Pancreas (tissue), 10 donors: ENCODE measurements at regions not wholly inside any gene's neighbourhood (a gene's known extent, or its start where the extent isn't known, plus 50 kb on each side); places are given as distances from the start of the nearest gene placed in this dataset.

Experiments
- ATAC-seq, 4 donors: fragments of 200-7000 bp; cut with Tn5 transposase; one replicate each; pipeline versions ENCODE4 v1.8.0 to v1.9.1; 2020; ENCODE audit warnings: mild to moderate bottlenecking in 4 of 4, moderate library complexity in 4 of 4
- DNase-seq, 6 donors: peaks; one replicate each; pipeline ENCODE4 v3.0.0-alpha.2; 2020
- FAIRE-seq: peaks from 2 replicates; lab custom pipeline; 2012; peaks lifted over from hg19 to GRCh38; lab: Jason Lieb, UNC
- H3K27ac ChIP-seq, 4 donors: fragments of 200-600 bp; sonication (generic); 1 replicate in 3 of 4; 2 replicates in 1 of 4; pipeline versions ENCODE4 v1.5.0 to v1.8.0; 2020
- H3K27me3 ChIP-seq, 4 donors: fragments of 200-600 bp; one replicate each; pipeline ENCODE4 v1.8.0; 2021
- H3K36me3 ChIP-seq, 3 donors: fragments of 200-600 bp; sonication (generic) in 1 of 3; one replicate each; pipeline versions ENCODE4 v1.5.0 to v1.8.0; 2020 to 2021
- H3K4me1 ChIP-seq, 3 donors: fragments of 200-600 bp; one replicate each; pipeline ENCODE4 v1.8.0; 2021
- H3K4me3 ChIP-seq, 4 donors: fragments of 200-600 bp; sonication (generic) in 2 of 4; one replicate each; pipeline versions ENCODE4 v1.5.0 to v1.8.0; 2020 to 2021
- H3K9me3 ChIP-seq, 4 donors: fragments of 200-600 bp; one replicate each; pipeline ENCODE4 v1.8.0; 2021
- WGBS, 2 donors: extraction: QIAGEN DNeasy Blood & Tissue Kit; methylation state at CpG; one replicate each; pipeline ENCODE4 v1.1.7; 2013; 5-methylcytosine and 5-hydroxymethylcytosine counted together
- intact Hi-C, 3 donors: fragments of 100-400 bp; cut with DNase I; formaldehyde crosslinking; loops; one replicate each; pipeline versions ENCODE4 v1.11.1 to v1.14.2; 2022
- TF ChIP-seq, protein P1 (sequence below), 4 donors: fragments of 200-600 bp; sonication (generic) in 3 of 4; IDR thresholded peaks; one replicate each; pipeline versions ENCODE4 v1.5.0 to v1.8.0; 2021; ENCODE audit warnings: antibody characterized with exemption in 4 of 4
- donor health status: healthy with polysubstance abuse.
- donor health status: DM: no; HTN: no; CAD: no; lungs with moderate emphysema.
- donor health status: DM: no; HTN: no; CAD: no.
- donor health status: control.
- donor health status: control.
- donor health status: Bipolar disorder and iron deficiency.
- donor health status: DM: yes; HTN: yes; CAD: no.
- donor health status: DM: no; HTN: no; CAD: no.
- donor health status: DM: no; HTN: no; CAD: no.
- donor health status: DM: yes; HTN: yes; CAD: no.

- Histone ChIP-seq H3K27ac (no peak overlapping the region), H3K4me1 (no peaks in the 10 kb centered on the region), H3K4me3 (no peak overlapping the region), H3K9me3 (no peaks in the 10 kb centered on the region), H3K27me3 (no peaks in the 10 kb centered on the region), H3K36me3 (no peaks in the 10 kb centered on the region)
- TF ChIP-seq, protein P1, sequence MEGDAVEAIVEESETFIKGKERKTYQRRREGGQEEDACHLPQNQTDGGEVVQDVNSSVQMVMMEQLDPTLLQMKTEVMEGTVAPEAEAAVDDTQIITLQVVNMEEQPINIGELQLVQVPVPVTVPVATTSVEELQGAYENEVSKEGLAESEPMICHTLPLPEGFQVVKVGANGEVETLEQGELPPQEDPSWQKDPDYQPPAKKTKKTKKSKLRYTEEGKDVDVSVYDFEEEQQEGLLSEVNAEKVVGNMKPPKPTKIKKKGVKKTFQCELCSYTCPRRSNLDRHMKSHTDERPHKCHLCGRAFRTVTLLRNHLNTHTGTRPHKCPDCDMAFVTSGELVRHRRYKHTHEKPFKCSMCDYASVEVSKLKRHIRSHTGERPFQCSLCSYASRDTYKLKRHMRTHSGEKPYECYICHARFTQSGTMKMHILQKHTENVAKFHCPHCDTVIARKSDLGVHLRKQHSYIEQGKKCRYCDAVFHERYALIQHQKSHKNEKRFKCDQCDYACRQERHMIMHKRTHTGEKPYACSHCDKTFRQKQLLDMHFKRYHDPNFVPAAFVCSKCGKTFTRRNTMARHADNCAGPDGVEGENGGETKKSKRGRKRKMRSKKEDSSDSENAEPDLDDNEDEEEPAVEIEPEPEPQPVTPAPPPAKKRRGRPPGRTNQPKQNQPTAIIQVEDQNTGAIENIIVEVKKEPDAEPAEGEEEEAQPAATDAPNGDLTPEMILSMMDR (IDR thresholded peaks at IDR 0.05): no peak
- WGBS, 2 donors: 61 to 67% methylated on average over 4 of the region's 4 CpGs
- ATAC-seq (no peak), DNase-seq (no peak), FAIRE-seq (no peak)
- intact Hi-C loops: no loop called here
Observed at GRCh38 chr13:107296804-107297203, 728.9 kb upstream of the ARGLU1 start.

DNA sequence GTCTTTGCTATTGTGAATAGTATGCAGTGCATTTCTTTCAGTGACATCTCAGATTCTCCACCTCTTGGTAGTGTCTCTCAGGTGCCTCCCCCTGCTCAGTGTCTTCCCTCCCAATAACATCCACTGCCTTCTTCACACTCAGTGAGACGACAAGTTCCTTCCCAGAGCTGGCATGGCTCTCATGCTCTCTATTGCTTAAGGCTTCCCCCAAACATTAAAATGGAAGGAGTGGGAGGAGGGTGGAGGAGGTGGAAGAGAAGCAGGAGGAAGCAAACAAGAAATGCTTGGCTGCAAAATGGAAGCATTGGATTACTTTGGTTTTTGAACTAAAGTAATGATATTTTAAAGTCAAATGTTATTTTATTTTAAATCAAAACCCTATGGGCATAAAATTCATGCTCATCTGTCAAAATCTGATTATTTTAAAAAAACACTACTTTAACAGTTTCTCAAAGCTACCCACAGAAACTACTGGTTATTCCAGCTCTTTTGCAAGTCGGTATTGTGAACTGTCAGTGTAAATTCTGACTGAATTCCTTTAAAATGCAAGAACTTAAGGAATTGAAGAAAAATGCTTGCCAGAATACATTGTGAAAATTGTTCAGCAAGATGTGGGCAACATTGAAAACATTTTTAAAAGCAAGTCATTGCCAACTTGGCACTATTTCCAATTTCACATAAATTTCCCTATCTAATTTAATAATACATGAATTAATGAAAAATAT is 727.6 kb upstream of the ARGLU1 start:
- TF ChIP-seq, protein P1 (IDR thresholded peaks at IDR 0.05): no peak
- Histone ChIP-seq H3K4me3 (no peak overlapping the region), H3K36me3 (no peaks in the 10 kb centered on the region), H3K4me1 (no peaks in the 10 kb centered on the region), H3K27ac (no peak overlapping the region), H3K9me3 (no peaks in the 10 kb centered on the region), H3K27me3 (no peaks in the 10 kb centered on the region)
- FAIRE-seq (no peak), ATAC-seq (no peak), DNase-seq (no peak)
- intact Hi-C loops: no loop called here
- 59 to 70% methylated on average over 2 of the region's 2 CpGs for WGBS, 2 donors

GRCh38 chr13:107293924-107294323 is 726.0 kb upstream of the ARGLU1 start:
- TF ChIP-seq, protein P1 (IDR thresholded peaks at IDR 0.05): no peak
- H3K27me3 ChIP-seq: no peaks in the 10 kb centered on the region
- intact Hi-C loops: no loop called here
- WGBS, 2 donors: 55 to 73% methylated on average over 3 of the region's 3 CpGs
- no peak overlapping the region for H3K4me3 ChIP-seq
- no peak overlapping the region for H3K27ac ChIP-seq
- ATAC-seq: no peak
- FAIRE-seq: no peak
- no peaks in the 10 kb centered on the region for H3K9me3 ChIP-seq
- no peaks in the 10 kb centered on the region for H3K4me1 ChIP-seq
- no peak for DNase-seq
- no peaks in the 10 kb centered on the region for H3K36me3 ChIP-seq

DNA sequence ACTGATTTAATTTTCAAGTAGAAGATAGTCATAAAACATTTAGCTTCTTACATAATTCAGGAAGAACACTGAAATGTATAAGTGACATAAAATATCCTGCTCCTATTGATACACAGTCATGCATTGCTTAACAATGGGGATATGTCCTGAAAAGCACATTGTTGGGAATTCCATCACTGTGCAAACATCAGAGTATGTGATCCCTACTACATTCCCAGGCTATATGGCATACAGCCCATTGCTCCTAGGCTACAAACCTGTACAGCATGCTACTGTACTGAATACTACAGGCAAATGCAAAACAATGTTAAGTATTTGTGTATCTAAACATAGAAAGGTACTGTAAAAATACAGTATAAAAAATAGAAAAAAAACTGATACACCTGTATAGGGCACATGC is 723.9 kb upstream of the ARGLU1 start:
- Histone ChIP-seq H3K27me3 (no peaks in the 10 kb centered on the region), H3K4me3 (no peak overlapping the region), H3K9me3 (no peaks in the 10 kb centered on the region), H3K36me3 (no peaks in the 10 kb centered on the region), H3K27ac (no peak overlapping the region), H3K4me1 (no peaks in the 10 kb centered on the region)
- intact Hi-C loops: no loop called here
- no peak for FAIRE-seq
- TF ChIP-seq, protein P1 (IDR thresholded peaks at IDR 0.05): no peak
- no peak for ATAC-seq
- DNase-seq: no peak

DNA sequence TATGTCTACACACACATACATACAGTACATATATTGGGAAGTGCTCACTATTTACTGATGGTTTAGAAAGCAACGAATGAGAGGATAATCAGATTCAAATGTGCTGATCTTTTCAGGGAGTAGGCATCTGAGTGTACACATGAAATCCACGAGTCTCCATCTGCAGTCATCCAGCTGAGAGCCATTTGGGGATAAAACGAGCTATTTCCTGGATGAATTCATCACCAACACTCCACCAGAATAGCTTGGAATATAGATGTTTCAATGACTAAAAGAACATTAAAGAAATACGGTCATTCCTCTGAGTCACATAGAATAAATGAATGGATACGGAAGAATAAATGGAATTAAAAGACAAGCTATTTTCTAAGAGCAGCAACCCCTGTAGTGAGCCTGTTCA is 721.6 kb upstream of the ARGLU1 start:
- no peaks in the 10 kb centered on the region for H3K36me3 ChIP-seq
- H3K4me1 ChIP-seq: no peaks in the 10 kb centered on the region
- DNase-seq (no peak), FAIRE-seq (no peak), ATAC-seq (no peak)
- TF ChIP-seq, protein P1 (IDR thresholded peaks at IDR 0.05): no peak
- H3K27me3 ChIP-seq: no peaks in the 10 kb centered on the region
- intact Hi-C loops: no loop called here
- WGBS, 2 donors: 59 to 64% methylated on average over 5 of the region's 5 CpGs
- no peak overlapping the region for H3K4me3 ChIP-seq
- H3K9me3 ChIP-seq: no peaks in the 10 kb centered on the region
- no peak overlapping the region for H3K27ac ChIP-seq
